ENCODE measurements at regions not wholly inside any gene's neighbourhood (a gene's known extent, or its start where the extent isn't known, plus 50 kb on each side); places are given as distances from the start of the nearest gene placed in this dataset.

GRCh38 chr7:86137343-86137742 lies 506.4 kb upstream of the GRM3 start:
- Histone ChIP-seq H3K4me2 (ENCODE audit: insufficient read depth, low read length) (no peak overlapping the region), H3K4me1 (ENCODE audit: insufficient read depth, low read length) (no peaks in the 10 kb centered on the region), H4K20me1 (ENCODE audit: insufficient read depth, low read length) (no peaks in the 10 kb centered on the region), H3K36me3 (ENCODE audit: insufficient read depth, low read length) (no peaks in the 10 kb centered on the region), H3K4me3 (ENCODE audit: low read depth in 1 of 2, low read length in 2 of 2) (no peak overlapping the region), H2AFZ (ENCODE audit: low read depth, low read length) (no peak overlapping the region), H3K9me3 (ENCODE audit: insufficient read depth, low read length, severe bottlenecking) (no peaks in the 10 kb centered on the region), H3K27ac (ENCODE audit: low read length) (no peak overlapping the region), H3K27me3 (ENCODE audit: insufficient read depth, low read length, poor library complexity) (no peaks in the 10 kb centered on the region), H3K79me2 (ENCODE audit: insufficient read depth, low read length) (no peaks in the 10 kb centered on the region), H3K9ac (ENCODE audit: low read depth, low read length) (no peak overlapping the region)
- DNase-seq (no peak), ATAC-seq (ENCODE audit: insufficient read depth, low read depth) (no peak)
- no peak for TF ChIP-seq CTCF (IDR thresholded peaks at IDR 0.05; ENCODE audit: borderline replicate concordance, extremely low read depth, low read length, poor library complexity, severe bottlenecking)
- TF ChIP-seq EZH2 (IDR thresholded peaks at IDR 0.05; ENCODE audit: borderline replicate concordance, low read depth, low read length, severe bottlenecking): no peak

- no peak for DNase-seq
- no peak for ATAC-seq (ENCODE audit: insufficient read depth, low read depth)
- no peaks in the 10 kb centered on the region for H3K36me3 ChIP-seq (ENCODE audit: insufficient read depth, low read length)
- no peak overlapping the region for H3K4me2 ChIP-seq (ENCODE audit: insufficient read depth, low read length)
- TF ChIP-seq EZH2 (IDR thresholded peaks at IDR 0.05; ENCODE audit: borderline replicate concordance, low read depth, low read length, severe bottlenecking): no peak
- no peak for TF ChIP-seq CTCF (IDR thresholded peaks at IDR 0.05; ENCODE audit: borderline replicate concordance, extremely low read depth, low read length, poor library complexity, severe bottlenecking)
- no peaks in the 10 kb centered on the region for H3K4me1 ChIP-seq (ENCODE audit: insufficient read depth, low read length)
- no peak overlapping the region for H2AFZ ChIP-seq (ENCODE audit: low read depth, low read length)
- H3K27ac ChIP-seq (ENCODE audit: low read length): no peak overlapping the region
- H3K4me3 ChIP-seq (ENCODE audit: low read depth in 1 of 2, low read length in 2 of 2): no peak overlapping the region
- H4K20me1 ChIP-seq (ENCODE audit: insufficient read depth, low read length): no peaks in the 10 kb centered on the region
- no peaks in the 10 kb centered on the region for H3K27me3 ChIP-seq (ENCODE audit: insufficient read depth, low read length, poor library complexity)
- H3K9ac ChIP-seq (ENCODE audit: low read depth, low read length): no peak overlapping the region
- H3K9me3 ChIP-seq (ENCODE audit: insufficient read depth, low read length, severe bottlenecking): no peaks in the 10 kb centered on the region
- H3K79me2 ChIP-seq (ENCODE audit: insufficient read depth, low read length): no peaks in the 10 kb centered on the region
Measured at GRCh38 chr7:86130268-86130667, 513.4 kb upstream of the GRM3 start.

- no peaks in the 10 kb centered on the region for H4K20me1 ChIP-seq (ENCODE audit: insufficient read depth, low read length)
- no peaks in the 10 kb centered on the region for H3K79me2 ChIP-seq (ENCODE audit: insufficient read depth, low read length)
- no peak overlapping the region for H3K27ac ChIP-seq (ENCODE audit: low read length)
- H3K4me3 ChIP-seq (ENCODE audit: low read depth in 1 of 2, low read length in 2 of 2): no peak overlapping the region
- no peak for TF ChIP-seq CTCF (IDR thresholded peaks at IDR 0.05; ENCODE audit: borderline replicate concordance, extremely low read depth, low read length, poor library complexity, severe bottlenecking)
- TF ChIP-seq EZH2 (IDR thresholded peaks at IDR 0.05; ENCODE audit: borderline replicate concordance, low read depth, low read length, severe bottlenecking): no peak
- H3K4me2 ChIP-seq (ENCODE audit: insufficient read depth, low read length): no peak overlapping the region
- no peak overlapping the region for H3K9ac ChIP-seq (ENCODE audit: low read depth, low read length)
- ATAC-seq (ENCODE audit: insufficient read depth, low read depth): no peak
- no peaks in the 10 kb centered on the region for H3K27me3 ChIP-seq (ENCODE audit: insufficient read depth, low read length, poor library complexity)
- no peaks in the 10 kb centered on the region for H3K9me3 ChIP-seq (ENCODE audit: insufficient read depth, low read length, severe bottlenecking)
- no peak for DNase-seq
- H3K36me3 ChIP-seq (ENCODE audit: insufficient read depth, low read length): no peaks in the 10 kb centered on the region
- H2AFZ ChIP-seq (ENCODE audit: low read depth, low read length): no peak overlapping the region
- H3K4me1 ChIP-seq (ENCODE audit: insufficient read depth, low read length): no peaks in the 10 kb centered on the region
Measured at GRCh38 chr7:86123476-86123875, 520.2 kb upstream of the GRM3 start.

- DNase-seq (no peak), ATAC-seq (ENCODE audit: insufficient read depth, low read depth) (no peak)
- Histone ChIP-seq H3K79me2 (ENCODE audit: insufficient read depth, low read length) (no peaks in the 10 kb centered on the region), H3K36me3 (ENCODE audit: insufficient read depth, low read length) (no peaks in the 10 kb centered on the region), H3K27ac (ENCODE audit: low read length) (no peak overlapping the region), H3K4me1 (ENCODE audit: insufficient read depth, low read length) (no peaks in the 10 kb centered on the region), H3K4me2 (ENCODE audit: insufficient read depth, low read length) (no peak overlapping the region), H4K20me1 (ENCODE audit: insufficient read depth, low read length) (no peaks in the 10 kb centered on the region), H3K4me3 (ENCODE audit: low read depth in 1 of 2, low read length in 2 of 2) (no peak overlapping the region), H3K9me3 (ENCODE audit: insufficient read depth, low read length, severe bottlenecking) (no peaks in the 10 kb centered on the region), H3K9ac (ENCODE audit: low read depth, low read length) (no peak overlapping the region), H2AFZ (ENCODE audit: low read depth, low read length) (no peak overlapping the region), H3K27me3 (ENCODE audit: insufficient read depth, low read length, poor library complexity) (no peaks in the 10 kb centered on the region)
- no peak for TF ChIP-seq CTCF (IDR thresholded peaks at IDR 0.05; ENCODE audit: borderline replicate concordance, extremely low read depth, low read length, poor library complexity, severe bottlenecking)
- no peak for TF ChIP-seq EZH2 (IDR thresholded peaks at IDR 0.05; ENCODE audit: borderline replicate concordance, low read depth, low read length, severe bottlenecking)
Measured at GRCh38 chr7:86094166-86094669, 549.5 kb upstream of the GRM3 start.
